ENCODE measurements at regions not wholly inside any gene's neighbourhood (a gene's known extent, or its start where the extent isn't known, plus 50 kb on each side); places are given as distances from the start of the nearest gene placed in this dataset.

- H3K4me3 ChIP-seq (replicated peaks in 1 of 3; ENCODE audit: low read depth in 2 of 3, low read length in 3 of 3) = no peak overlapping the region
- H3K36me3 ChIP-seq (replicated peaks in 1 of 2; ENCODE audit: control insufficient read depth in 1 of 2, insufficient read depth in 2 of 2, low read length in 2 of 2) = no peaks in the 10 kb centered on the region
- no peak overlapping the region for H3K4me3 Mint-ChIP-seq
- no peaks in the 10 kb centered on the region for H3K4me1 ChIP-seq (ENCODE audit: control insufficient read depth in 1 of 2, insufficient read depth in 2 of 2, low read length in 2 of 2)
- H3K9ac ChIP-seq (ENCODE audit: insufficient read depth, low read length, poor library complexity, severe bottlenecking) = no peak overlapping the region
- peaks cover 4% of the 10 kb centered on the region for H3K4me1 Mint-ChIP-seq
- no peak overlapping the region for H3K4me2 ChIP-seq (replicated peaks; ENCODE audit: extremely low read depth, low read length, poor library complexity, severe bottlenecking)
- H4K20me1 ChIP-seq (ENCODE audit: insufficient read depth, low read length) = no peaks in the 10 kb centered on the region
- peaks cover 0 to 3% (median 0%) of the 10 kb centered on the region in 3 donors for H3K27me3 Mint-ChIP-seq (ENCODE audit: low read depth in 3 of 3)
- H3K27ac ChIP-seq (ENCODE audit: low read depth in 1 of 2, low read length in 2 of 2) = no peak overlapping the region
- no peaks in the 10 kb centered on the region for H3K36me3 Mint-ChIP-seq
- H3K27ac Mint-ChIP-seq = no peak overlapping the region
- no peak overlapping the region for H2AFZ ChIP-seq (ENCODE audit: insufficient read depth, low read depth, low read length, poor library complexity, severe bottlenecking)
- no peaks in the 10 kb centered on the region for H3K79me2 ChIP-seq (ENCODE audit: insufficient read depth, low read length)
- peaks cover 10 to 13% of the 10 kb centered on the region in 2 donors for H3K9me3 ChIP-seq (replicated peaks in 1 of 2; ENCODE audit: control insufficient read depth in 1 of 2, insufficient read depth in 1 of 2, low read length in 2 of 2)
- intact Hi-C loops (cut with micrococcal nuclease) = no loop called here
- 100% methylated on average over 4 of the region's 5 CpGs for WGBS (ENCODE audit: insufficient coverage)
- TF ChIP-seq, protein P1, sequence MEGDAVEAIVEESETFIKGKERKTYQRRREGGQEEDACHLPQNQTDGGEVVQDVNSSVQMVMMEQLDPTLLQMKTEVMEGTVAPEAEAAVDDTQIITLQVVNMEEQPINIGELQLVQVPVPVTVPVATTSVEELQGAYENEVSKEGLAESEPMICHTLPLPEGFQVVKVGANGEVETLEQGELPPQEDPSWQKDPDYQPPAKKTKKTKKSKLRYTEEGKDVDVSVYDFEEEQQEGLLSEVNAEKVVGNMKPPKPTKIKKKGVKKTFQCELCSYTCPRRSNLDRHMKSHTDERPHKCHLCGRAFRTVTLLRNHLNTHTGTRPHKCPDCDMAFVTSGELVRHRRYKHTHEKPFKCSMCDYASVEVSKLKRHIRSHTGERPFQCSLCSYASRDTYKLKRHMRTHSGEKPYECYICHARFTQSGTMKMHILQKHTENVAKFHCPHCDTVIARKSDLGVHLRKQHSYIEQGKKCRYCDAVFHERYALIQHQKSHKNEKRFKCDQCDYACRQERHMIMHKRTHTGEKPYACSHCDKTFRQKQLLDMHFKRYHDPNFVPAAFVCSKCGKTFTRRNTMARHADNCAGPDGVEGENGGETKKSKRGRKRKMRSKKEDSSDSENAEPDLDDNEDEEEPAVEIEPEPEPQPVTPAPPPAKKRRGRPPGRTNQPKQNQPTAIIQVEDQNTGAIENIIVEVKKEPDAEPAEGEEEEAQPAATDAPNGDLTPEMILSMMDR (IDR thresholded peaks at IDR 0.05) = no peak
- H3K27me3 ChIP-seq (ENCODE audit: control insufficient read depth in 2 of 2, insufficient read depth in 2 of 2, low read length in 2 of 2) = no peaks in the 10 kb centered on the region
- H3K9me3 Mint-ChIP-seq = peaks cover 4 to 21% (median 10%) of the 10 kb centered on the region in 7 donors
- no peak for DNase-seq
Observed at GRCh38 chr5:68970617-68971016, 123.2 kb upstream of the SLC30A5 start.

DNA sequence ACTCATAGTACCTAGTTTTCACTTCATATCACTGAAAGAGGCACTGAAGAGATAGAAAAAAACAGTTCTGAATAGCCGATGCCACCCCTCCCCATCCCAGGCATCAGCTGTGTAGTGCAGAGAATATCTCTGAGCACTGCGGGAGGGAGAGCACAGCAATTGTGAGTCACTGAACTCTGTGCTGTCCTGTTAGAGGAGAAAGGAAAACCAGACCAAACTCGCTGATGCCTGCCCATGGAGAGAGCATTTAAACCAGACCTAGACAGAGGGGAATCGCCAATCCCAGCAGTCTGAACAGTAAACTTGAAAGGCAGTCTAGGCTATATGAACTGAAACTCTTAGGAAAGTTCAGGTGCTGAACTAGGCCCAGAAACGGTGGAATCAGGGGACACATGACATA is 120.1 kb upstream of the SLC30A5 start:
- TF ChIP-seq, protein P1 (IDR thresholded peaks at IDR 0.05) = no peak
- WGBS (ENCODE audit: insufficient coverage) = 95% methylated on average over 3 of the region's 5 CpGs
- Mint-ChIP-seq H3K36me3 (no peaks in the 10 kb centered on the region), H3K9me3 (peaks cover 11 to 35% (median 20%) of the 10 kb centered on the region in 7 donors), H3K4me1 (no peaks in the 10 kb centered on the region), H3K4me3 (no peak overlapping the region), H3K27me3 (ENCODE audit: low read depth in 3 of 3) (peaks cover 0 to 3% (median 3%) of the 10 kb centered on the region in 3 donors), H3K27ac (no peak overlapping the region)
- DNase-seq = no peak
- Histone ChIP-seq H3K4me3 (replicated peaks in 1 of 3; ENCODE audit: low read depth in 2 of 3, low read length in 3 of 3) (no peak overlapping the region), H3K4me1 (ENCODE audit: control insufficient read depth in 1 of 2, insufficient read depth in 2 of 2, low read length in 2 of 2) (no peaks in the 10 kb centered on the region), H3K36me3 (replicated peaks in 1 of 2; ENCODE audit: control insufficient read depth in 1 of 2, insufficient read depth in 2 of 2, low read length in 2 of 2) (no peaks in the 10 kb centered on the region), H3K27me3 (ENCODE audit: control insufficient read depth in 2 of 2, insufficient read depth in 2 of 2, low read length in 2 of 2) (no peaks in the 10 kb centered on the region), H2AFZ (ENCODE audit: insufficient read depth, low read depth, low read length, poor library complexity, severe bottlenecking) (no peak overlapping the region), H3K9me3 (replicated peaks in 1 of 2; ENCODE audit: control insufficient read depth in 1 of 2, insufficient read depth in 1 of 2, low read length in 2 of 2) (peaks cover 13 to 17% of the 10 kb centered on the region in 2 donors), H3K79me2 (ENCODE audit: insufficient read depth, low read length) (no peaks in the 10 kb centered on the region), H3K9ac (ENCODE audit: insufficient read depth, low read length, poor library complexity, severe bottlenecking) (no peak overlapping the region), H3K27ac (ENCODE audit: low read depth in 1 of 2, low read length in 2 of 2) (no peak overlapping the region), H4K20me1 (ENCODE audit: insufficient read depth, low read length) (no peaks in the 10 kb centered on the region), H3K4me2 (replicated peaks; ENCODE audit: extremely low read depth, low read length, poor library complexity, severe bottlenecking) (no peak overlapping the region)
- intact Hi-C loops (cut with micrococcal nuclease) = no loop called here

Measured in CD14-positive monocyte (primary cell).